Motor neuron (in vitro differentiated cells): ENCODE measurements at regions not wholly inside any gene's neighbourhood (a gene's known extent, or its start where the extent isn't known, plus 50 kb on each side); places are given as distances from the start of the nearest gene placed in this dataset.

Experiments used
- ATAC-seq, 8 experiments: fragments of 200-7000 bp; cut with Tn5 transposase; replicated peaks in 6 of 8; 2 replicates each; pipeline ENCODE4 v1.8.0; 2021; ENCODE audit warnings: mild to moderate bottlenecking in 8 of 8, moderate library complexity in 8 of 8
- H3K27ac ChIP-seq, 2 donors: fragments of 250-450 bp; sonication (Bioruptor Pico); 2 replicates each; pipeline ENCODE4 v1.9.0; 2021; ENCODE audit warnings: antibody characterized with exemption in 2 of 2, mild to moderate bottlenecking in 2 of 2, moderate library complexity in 1 of 2
- H3K4me1 ChIP-seq, 2 donors: fragments of 250-450 bp; sonication (Bioruptor Pico); replicated peaks in 1 of 2; 2 replicates each; pipeline ENCODE4 v1.6.1; 2021; ENCODE audit warnings: antibody characterized with exemption in 2 of 2, mild to moderate bottlenecking in 2 of 2, moderate library complexity in 1 of 2
- H3K4me3 ChIP-seq, 5 donors: fragments of 250-450 bp; sonication (Bioruptor Pico); 2 replicates each; pipeline ENCODE4 v1.9.0; 2021; ENCODE audit warnings: antibody characterized with exemption in 5 of 5, mild to moderate bottlenecking in 5 of 5, moderate library complexity in 4 of 5
- WGBS, 10 experiments: fragments of 450-650 bp; shearing (Covaris generic); methylation state at CpG; one replicate each; pipeline ENCODE4 v1.0.0; 2022; 5-methylcytosine and 5-hydroxymethylcytosine counted together
- in situ Hi-C, 9 experiments: fragments of 400-800 bp; cut with MboI; loops; one replicate each; pipeline ENCODE4 v1.15.0; 2021; ENCODE audit warnings: low sequenced_read_pairs in 9 of 9, low pct_unique_long_range_greater_than_20kb in 2 of 9; ENCODE audit not compliant: unreplicated experiment in 9 of 9

DNA sequence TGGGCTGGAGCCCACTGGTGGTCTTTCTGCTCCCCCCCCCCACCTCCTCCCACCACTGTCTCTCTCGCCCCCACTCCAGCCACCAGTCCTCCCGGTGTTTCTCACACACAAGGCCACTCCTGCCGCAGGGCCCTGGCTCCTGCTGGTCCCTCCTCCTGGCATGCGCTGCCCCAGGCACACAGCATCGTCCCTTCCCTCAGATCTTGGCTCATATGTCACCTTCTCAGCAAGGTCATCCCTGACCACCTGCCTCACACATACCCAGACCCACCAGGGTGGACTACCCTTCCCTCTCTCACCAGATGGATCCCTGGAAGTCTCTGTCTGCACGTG, 101.5 kb upstream of the IQSEC1 start:
- ATAC-seq = no peak
- no peak overlapping the region for H3K4me3 ChIP-seq
- in situ Hi-C loops = no loop called here

DNA sequence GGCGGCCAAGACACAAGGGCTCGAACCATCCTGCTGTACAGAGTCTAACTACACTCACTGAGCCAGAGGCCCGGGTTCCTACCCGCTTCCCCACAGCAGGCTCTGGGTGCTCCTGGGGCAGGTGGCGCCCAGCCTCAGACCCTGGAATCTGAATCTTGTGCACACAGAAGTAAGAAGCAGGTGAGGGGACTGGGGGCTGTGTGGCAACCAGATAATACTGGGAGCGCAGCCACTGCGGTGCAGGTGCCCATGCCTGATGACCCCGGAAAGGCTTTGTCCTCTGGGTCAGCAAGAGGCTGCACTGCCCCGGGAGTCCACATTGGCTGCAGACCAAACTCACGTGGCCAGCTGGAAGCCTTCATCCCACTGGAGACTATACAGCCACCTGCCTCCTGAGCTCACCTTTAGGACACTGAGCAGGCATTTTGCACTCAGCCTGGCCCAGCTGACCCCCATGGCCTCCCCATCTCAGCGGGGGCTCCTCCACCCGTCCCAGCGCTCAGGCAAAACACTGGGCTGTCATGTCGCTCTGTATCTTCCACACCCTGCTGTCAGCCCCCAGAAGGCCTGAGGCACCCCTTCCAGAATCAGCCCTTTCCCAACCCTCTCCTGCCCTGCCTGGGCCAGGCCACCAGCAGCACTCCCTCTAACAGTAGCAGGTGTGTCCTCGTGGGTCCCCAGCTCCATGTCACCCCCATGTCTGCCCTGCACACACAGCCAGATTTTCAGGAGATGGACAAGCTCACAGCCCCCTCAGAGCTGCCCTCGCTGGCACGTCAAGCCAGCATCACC, 101.0 kb upstream of the IQSEC1 start:
- no peak for ATAC-seq
- H3K27ac ChIP-seq = no peak overlapping the region
- in situ Hi-C loops = no loop called here
- no peak overlapping the region for H3K4me3 ChIP-seq
- H3K4me1 ChIP-seq = no peaks in the 10 kb centered on the region
- 56 to 96% (median 75%) methylated on average over 3 to 9 of the region's 17 CpGs; no CpG with 5 or more reads in 5 of the 10 experiments for WGBS, 10 experiments

More for the DNA sequence above, 101.5 kb upstream of the IQSEC1 start:
- Histone ChIP-seq H3K27ac (no peak overlapping the region), H3K4me1 (no peaks in the 10 kb centered on the region)
- WGBS, 10 experiments = 14 to 80% (median 20%) methylated on average over 1 of the region's 6 CpGs; no CpG with 5 or more reads in 7 of the 10 experiments

DNA sequence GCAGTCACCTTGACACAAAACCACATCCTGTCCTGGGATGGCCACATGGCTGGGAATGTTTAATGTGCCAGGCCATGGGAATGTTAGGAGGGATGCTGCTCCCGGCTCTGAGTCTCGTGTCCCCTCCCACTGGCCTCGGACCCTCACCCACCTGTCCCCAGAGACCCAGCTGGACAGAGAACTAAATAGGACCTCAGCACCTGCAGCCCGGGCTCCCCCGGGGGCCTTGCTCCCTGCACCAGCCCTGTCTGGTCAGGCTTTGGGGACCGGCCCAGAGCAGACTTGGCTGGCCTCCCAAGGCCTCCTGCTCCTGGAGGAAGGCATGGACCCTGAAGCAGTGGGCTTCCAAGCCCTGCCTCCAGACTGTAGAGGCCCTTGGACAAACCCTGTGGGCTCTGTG, 100.0 kb upstream of the IQSEC1 start:
- Histone ChIP-seq H3K27ac (no peak overlapping the region), H3K4me1 (no peaks in the 10 kb centered on the region), H3K4me3 (no peak overlapping the region)
- 20 to 100% (median 76%) methylated on average over 2 to 3 of the region's 6 CpGs; no CpG with 5 or more reads in 6 of the 10 experiments for WGBS, 10 experiments
- no peak for ATAC-seq
- in situ Hi-C loops = no loop called here

DNA sequence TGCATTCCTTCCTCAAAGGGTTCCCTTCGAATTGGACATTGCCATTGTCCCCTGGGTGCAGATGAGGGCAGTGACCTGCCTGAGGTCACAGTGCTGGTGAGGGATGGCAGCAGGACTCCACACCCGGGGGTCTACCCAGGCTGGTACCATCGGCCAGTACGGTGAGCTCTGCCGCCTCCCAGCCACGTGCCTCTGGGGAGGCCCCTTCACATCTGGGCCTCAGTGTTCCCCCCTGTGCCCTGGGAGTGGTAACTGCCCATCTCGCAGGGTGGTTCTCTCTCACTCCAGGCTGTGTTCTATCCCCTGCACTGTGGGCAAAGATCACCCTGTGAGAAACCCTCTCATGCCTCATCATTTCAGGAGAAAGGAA, 99.4 kb upstream of the IQSEC1 start:
- 37 to 100% (median 95%) methylated on average over 1 to 4 of the region's 7 CpGs; no CpG with 5 or more reads in 5 of the 10 experiments for WGBS, 10 experiments
- no peaks in the 10 kb centered on the region for H3K4me1 ChIP-seq
- ATAC-seq = no peak
- H3K4me3 ChIP-seq = no peak overlapping the region
- in situ Hi-C loops = no loop called here
- H3K27ac ChIP-seq = no peak overlapping the region

DNA sequence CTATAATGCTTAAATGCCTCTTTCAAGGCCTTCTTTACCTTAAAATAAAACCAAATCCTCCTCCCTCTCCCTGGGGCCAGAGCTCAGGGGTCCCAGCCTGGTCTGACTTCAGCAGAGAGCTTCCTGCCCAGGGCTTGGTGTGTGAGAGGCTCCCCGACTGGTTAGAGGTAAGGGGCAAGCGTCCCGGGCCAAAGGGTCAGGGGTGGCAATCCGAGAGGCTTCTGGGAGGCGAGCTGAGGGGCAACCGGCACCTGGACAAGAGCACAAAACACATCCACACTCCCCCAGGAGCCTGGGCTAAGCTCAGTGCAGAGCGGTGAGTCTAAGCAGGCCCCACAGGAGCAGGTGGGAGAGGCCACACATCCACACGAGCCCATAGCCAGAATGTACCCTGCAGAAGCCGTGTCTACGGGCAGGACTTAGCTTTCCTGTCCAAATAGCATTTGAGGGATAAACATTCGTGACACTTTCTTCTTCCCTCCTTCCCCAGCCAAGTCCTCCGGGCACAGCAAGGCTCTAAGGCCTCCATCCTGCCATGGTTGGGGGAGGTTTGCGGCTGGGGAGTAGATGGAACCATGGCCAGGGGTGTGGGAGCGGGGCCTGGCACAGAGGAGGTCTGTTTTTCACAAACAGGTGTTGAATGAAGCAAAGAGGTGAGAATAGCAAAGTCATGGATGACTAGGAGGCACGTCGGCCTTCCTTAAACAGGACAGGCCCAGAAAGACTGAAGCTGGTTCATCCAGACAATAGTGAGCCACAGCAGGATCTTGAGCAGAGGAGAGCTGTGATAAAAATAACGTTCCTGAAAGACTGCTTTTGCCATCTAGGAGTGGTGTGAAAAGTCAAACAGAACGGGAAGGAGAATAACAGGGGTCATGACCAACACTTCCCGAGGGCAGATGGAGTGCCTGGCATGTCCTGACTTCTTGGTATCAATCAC, 98.7 kb upstream of the IQSEC1 start:
- Histone ChIP-seq H3K4me3 (no peak overlapping the region), H3K4me1 (no peaks in the 10 kb centered on the region), H3K27ac (no peak overlapping the region)
- in situ Hi-C loops = no loop called here
- 40 to 100% (median 72%) methylated on average over 1 to 10 of the region's 19 CpGs; no CpG with 5 or more reads in 3 of the 10 experiments for WGBS, 10 experiments
- no peak for ATAC-seq

DNA sequence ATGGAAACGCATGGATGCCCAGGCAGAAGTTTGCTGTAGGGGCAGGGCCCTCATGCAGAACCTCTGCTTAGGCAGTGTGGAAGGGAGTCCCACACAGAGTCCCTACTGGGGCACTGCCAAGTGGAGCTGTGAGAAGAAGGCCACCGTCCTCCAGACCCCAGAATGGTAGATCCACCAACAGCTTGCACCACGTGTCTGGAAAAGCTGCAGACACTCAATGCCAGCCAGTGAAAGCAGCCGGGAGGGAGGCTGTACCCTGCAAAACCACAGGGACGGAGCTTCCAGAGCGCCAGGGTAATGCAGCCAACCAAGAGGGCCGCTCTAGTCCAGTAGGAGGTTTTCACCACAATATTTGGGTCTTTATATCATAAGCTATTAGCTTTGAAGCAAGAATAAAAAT, 97.1 kb upstream of the IQSEC1 start:
- no peak for ATAC-seq
- in situ Hi-C loops = no loop called here
- Histone ChIP-seq H3K4me3 (no peak overlapping the region), H3K4me1 (no peaks in the 10 kb centered on the region), H3K27ac (no peak overlapping the region)
- 48 to 97% (median 74%) methylated on average over 3 to 6 of the region's 7 CpGs; no CpG with 5 or more reads in 4 of the 10 experiments for WGBS, 10 experiments

DNA sequence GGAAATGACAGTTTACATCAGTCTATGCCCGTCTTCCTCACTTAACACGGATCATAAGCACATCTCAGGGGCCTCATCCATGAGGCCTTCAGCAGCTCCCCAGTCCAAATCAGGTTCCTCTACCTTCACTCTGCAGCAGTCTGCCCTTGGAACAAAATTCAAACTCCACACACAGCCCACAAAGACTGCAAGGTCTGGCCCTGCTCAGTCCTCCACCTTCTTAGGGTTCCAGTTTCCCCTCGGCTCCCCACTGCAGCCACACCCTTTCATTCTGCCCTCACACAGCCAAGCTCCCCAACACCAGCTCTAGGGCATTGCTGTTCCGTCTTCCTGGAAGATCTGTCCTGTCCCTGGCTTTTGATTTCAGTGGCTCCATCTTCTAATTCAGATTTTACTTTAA, 95.2 kb upstream of the IQSEC1 start:
- ATAC-seq = no peak
- 10 to 100% (median 78%) methylated on average over 1 to 4 of the region's 4 CpGs; no CpG with 5 or more reads in 4 of the 10 experiments for WGBS, 10 experiments
- in situ Hi-C loops = no loop called here
- no peak overlapping the region for H3K27ac ChIP-seq
- H3K4me1 ChIP-seq = no peaks in the 10 kb centered on the region
- no peak overlapping the region for H3K4me3 ChIP-seq

DNA sequence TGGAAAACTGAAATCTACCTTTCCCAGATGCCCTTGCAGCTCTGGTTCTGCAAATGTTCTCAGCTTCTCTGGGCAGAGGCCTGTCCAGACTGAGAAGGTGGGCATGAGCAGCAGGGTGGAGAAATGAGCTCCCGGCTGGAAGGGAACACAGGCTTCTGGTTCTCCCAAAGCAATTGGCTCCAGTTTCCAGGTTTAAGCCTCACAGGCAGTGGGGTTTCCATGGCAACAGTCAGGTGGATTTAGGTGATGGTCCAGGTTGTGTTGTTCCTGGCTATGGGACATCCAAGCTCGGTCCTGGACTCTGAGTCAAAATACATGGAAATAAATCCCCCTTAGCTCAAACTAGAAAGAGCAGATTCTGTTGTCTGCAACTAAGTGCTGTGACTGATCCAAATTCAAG, 94.6 kb upstream of the IQSEC1 start:
- ATAC-seq = no peak
- H3K4me3 ChIP-seq = no peak overlapping the region
- in situ Hi-C loops = no loop called here
- no peak overlapping the region for H3K27ac ChIP-seq
- WGBS, 10 experiments = 20 to 94% (median 60%) methylated on average over 1 to 2 of the region's 2 CpGs; no CpG with 5 or more reads in 2 of the 10 experiments
- no peaks in the 10 kb centered on the region for H3K4me1 ChIP-seq

DNA sequence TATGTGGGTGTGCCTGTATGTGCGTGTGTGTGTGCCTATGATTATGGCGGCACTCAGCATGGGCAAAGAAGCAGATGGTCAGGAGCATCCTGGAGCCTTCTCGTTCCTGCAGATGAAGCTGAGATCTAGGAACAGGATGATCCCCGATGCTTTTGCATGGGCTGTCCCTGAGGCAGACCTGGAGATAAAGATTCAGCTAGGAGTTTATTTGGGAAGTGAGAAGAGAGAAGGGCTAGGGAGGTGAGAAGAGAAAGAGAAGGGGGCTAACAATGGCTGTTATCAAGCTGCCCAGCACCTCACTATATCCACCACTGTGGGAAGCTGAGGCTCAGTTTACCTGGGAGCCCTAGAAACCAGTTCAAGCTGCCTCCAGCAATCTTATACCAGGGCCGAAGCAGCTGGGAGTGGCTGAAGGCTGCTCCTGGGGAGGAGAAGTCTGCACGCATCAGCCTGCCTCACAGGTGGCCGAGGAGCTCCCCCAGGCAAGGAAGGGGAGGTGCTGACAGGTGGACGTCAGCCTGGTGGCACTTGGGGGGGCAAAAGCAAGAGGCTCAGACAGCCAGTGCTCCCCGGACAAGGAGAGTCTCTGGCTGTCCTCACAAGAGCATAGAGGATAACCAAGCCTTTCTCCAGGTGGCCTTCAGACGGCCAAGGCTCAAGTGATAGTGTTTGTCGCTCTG, 94.0 kb upstream of the IQSEC1 start:
- Histone ChIP-seq H3K4me3 (no peak overlapping the region), H3K4me1 (no peaks in the 10 kb centered on the region), H3K27ac (no peak overlapping the region)
- in situ Hi-C loops = no loop called here
- WGBS, 10 experiments = 20 to 100% (median 83%) methylated on average over 1 to 6 of the region's 11 CpGs; no CpG with 5 or more reads in 2 of the 10 experiments
- no peak for ATAC-seq

DNA sequence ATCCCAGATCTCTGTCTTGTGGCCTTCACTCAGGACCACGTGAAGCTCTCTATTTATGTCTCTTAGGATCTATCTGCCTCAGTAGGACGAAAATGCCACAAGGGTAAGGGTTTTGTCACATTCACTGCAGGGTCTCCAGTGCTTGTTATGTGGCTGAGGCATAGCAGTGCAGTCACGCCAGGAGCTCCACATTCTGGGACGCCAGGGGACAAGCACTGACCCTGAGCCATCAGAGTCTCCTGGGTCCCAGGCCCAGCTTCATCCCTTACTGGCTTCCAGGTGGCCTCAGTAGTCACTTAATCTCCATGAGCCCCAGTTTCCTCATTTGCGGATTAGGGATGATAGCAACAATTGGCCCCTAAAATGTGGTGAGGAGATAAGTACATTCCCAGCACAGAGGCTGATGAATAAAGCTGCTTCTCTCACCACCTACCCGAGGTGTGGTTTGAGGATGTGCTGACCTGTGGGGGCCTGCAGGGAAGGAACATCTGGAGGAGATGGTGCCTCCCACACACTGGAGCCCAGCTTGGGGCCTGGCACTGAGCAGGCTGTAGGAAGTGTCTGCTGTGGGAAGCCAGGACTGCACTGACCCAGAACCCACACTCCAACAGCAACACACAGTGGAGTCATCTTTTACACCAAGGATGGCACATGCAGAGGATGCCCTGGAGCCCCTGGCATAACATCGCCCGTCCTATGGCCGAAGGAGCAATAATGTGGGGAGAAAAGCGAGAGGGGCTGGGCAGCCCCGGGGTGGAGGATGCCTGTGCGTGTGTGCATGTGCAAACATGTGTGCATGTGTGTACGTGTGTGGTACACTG, 93.2 kb upstream of the IQSEC1 start:
- WGBS, 10 experiments = 40 to 100% (median 55%) methylated on average over 1 to 6 of the region's 13 CpGs; no CpG with 5 or more reads in 2 of the 10 experiments
- no peak for ATAC-seq
- in situ Hi-C loops = no loop called here
- no peak overlapping the region for H3K27ac ChIP-seq
- H3K4me1 ChIP-seq = peaks cover under 1 to 5% of the 10 kb centered on the region in 2 donors
- H3K4me3 ChIP-seq = no peak overlapping the region

DNA sequence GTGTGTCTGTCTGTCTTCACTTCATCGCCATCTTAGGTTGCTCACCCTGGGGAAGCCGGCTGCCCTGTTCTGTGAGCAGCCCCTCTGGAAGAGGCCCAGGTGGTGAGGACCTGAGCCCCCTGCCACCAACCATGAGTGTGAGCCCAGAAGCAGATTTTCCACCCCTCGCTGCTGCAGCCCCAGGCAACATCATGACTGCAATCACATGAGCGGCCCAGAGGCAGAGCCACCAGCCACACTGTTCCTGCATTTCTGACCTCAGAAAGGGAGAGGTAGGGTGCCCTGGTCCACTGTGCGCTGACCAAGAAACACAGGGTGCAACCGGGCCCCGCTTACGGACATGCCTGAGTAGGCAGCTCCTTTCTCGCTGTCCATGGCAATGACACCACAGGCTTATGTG, 92.3 kb upstream of the IQSEC1 start:
- peak in 2 of 8 experiments; percentile 24 to 72 for ATAC-seq
- no peak overlapping the region for H3K27ac ChIP-seq
- H3K4me3 ChIP-seq = no peak overlapping the region
- peaks cover 9 to 14% of the 10 kb centered on the region in 2 donors for H3K4me1 ChIP-seq
- WGBS, 10 experiments = 28 to 100% (median 97%) methylated on average over 1 to 6 of the region's 9 CpGs; no CpG with 5 or more reads in 6 of the 10 experiments
- in situ Hi-C loops = no loop called here

DNA sequence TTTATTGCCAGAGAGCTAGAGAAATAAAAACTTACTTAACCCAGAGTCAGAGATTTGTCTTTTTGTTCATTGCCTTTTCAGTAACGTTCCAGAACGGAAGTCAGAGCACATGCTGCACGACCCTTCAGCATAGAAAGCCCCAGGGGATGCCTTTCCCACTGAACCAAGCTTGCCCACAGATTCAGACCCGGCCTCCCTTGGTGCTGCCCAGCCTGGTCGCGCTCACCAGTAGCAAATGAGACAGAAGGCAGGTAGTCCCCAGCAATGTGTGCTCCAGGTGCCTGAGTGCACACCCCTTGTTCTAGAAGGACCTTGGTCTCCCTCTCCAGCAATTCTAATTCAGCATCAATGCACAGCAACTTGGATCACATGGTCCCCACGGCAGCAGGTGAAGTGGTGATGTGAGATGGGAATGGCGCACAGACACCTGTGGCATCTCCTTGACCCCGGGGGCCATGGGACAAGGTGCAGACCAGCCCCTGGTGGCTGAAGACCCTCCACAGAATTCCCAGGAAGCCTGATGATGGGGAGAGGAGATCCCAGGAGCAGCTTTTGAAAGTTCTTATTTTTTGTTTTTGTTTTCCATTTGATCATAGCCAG, 91.8 kb upstream of the IQSEC1 start:
- H3K4me3 ChIP-seq = no peak overlapping the region
- in situ Hi-C loops = no loop called here
- 35 to 86% (median 79%) methylated on average over 2 to 8 of the region's 9 CpGs; no CpG with 5 or more reads in 4 of the 10 experiments for WGBS, 10 experiments
- peaks cover 10 to 16% of the 10 kb centered on the region in 2 donors for H3K4me1 ChIP-seq
- no peak for ATAC-seq
- no peak overlapping the region for H3K27ac ChIP-seq
